Glomerular visceral epithelial cell (primary cell): ENCODE measurements at regions not wholly inside any gene's neighbourhood (a gene's known extent, or its start where the extent isn't known, plus 50 kb on each side); places are given as distances from the start of the nearest gene placed in this dataset.
"Not testable (repeated sequence)": the region's sequence is repeated elsewhere in the genome, so short reads cannot be mapped to it uniquely, and the experiment has no call there.

Experiments used
- DNase-seq: peaks from one replicate; pipeline ENCODE4 v3.0.0-alpha.2; 2016; ENCODE audit errors: extremely low spot score

DNA sequence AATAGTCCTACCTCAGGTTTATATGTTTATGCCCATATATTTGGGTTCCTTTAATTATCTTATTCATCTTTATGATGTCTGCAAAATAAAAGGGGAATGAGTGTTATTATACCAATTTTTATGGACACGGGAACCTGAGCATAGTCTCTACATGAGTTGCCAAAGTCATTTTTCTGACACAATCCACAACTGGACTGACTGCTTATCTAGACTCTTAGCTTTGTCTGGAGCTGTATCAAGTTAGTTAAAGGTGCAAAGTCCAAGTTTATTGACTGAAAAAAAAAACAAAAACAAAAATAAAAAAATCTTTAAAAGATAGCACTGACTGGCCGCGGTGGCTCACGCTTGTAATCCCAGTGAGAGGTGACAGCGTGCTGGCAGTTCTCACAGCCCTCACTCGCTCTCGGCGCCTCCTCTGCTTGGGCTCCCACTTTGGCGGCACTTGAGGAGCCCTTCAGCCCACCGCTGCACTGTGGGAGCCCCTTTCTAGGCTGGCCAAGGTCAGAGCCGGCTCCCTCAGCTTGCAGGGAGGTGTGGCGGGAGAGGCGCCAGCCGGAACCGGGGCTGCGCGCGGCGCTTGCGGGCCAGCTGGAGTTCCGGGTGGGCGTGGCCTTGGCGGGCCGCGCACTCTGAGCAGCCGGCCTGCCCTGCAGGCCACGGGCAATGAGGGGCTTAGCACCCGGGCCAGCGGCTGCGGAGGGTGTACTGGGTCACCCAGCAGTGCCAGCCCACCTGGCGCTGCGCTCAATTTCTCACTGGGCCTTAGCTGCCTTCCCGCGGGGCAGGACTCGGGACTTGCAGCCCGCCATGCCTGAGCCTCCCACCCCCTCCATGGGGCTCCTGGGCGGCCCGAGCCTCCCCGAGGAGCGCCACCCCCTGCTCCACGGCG lies 116.6 kb upstream of the MBNL1 start:
- not testable (repeated sequence) for DNase-seq

DNA sequence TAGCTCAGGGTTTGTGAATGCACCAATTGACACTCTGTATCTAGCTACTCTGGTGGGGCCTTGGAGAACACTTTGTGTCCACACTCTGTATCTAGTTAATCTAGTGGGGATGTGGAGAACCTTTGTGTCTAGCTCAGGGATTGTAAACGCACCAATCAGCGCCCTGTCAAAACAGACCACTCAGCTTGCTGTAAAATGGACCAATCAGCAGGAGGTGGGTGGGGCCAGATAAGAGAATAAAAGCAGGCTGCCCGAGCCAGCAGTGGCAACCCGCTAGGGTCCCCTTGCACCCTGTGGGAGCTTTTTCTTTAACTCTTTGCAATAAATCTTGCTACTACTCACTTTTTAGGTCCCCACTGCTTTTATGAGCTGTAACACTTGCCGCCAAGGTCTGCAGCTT lies 115.6 kb upstream of the MBNL1 start:
- DNase-seq: not testable (repeated sequence)

DNA sequence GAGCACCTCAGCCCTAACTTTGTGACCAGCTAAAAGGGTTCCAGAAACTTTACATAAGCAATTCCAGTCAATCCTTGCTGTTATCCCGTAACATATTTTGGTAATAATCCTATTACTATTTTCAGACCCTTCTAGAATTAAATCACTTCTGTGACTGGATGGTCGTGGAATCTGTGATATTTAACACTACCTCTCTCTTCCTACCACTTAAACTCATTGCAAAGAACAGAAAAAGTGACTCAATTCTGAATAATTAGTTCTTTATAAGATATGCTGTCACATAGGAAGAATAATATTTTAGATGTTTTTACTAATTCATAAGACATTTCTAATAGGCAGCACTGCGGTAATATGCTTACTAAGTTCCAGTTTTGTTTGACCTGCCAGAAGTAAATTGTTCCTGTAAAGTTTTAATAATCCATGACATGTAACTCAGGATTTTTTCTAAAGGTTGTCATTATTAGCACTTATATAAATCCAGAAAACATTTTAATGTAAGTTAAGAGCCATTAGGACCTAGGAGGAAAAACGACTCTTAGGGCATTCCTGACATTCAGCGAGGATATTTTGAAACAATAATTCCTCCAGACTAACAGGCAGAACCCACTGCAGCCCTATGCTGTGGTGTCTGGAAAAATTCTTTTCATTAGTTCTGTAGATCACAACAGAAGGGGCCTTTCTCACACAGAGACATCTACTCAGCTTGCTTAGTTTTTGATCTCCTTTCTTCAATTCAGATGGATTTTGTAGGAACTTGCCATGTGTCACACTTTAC lies 113.3 kb upstream of the MBNL1 start:
- DNase-seq: no peak

DNA sequence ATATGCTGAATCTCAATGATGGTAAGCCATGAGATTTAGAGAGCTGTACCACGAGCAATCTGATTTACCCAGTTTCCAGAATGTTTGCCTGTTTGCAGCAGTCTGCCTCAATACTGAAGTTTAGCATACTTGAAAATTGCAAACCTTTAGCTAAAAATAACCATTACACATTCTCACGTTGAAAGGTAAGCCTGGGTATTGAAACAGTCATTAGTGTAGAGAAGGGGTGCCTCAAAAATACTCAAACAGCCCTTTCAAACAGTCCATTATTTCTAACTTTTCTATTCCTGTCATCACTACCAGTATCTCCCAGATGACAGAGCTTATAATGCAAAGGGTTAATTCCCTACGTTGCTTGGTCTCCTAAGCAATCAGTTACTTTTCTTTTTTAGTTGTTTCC lies 111.8 kb upstream of the MBNL1 start:
- no peak for DNase-seq

DNA sequence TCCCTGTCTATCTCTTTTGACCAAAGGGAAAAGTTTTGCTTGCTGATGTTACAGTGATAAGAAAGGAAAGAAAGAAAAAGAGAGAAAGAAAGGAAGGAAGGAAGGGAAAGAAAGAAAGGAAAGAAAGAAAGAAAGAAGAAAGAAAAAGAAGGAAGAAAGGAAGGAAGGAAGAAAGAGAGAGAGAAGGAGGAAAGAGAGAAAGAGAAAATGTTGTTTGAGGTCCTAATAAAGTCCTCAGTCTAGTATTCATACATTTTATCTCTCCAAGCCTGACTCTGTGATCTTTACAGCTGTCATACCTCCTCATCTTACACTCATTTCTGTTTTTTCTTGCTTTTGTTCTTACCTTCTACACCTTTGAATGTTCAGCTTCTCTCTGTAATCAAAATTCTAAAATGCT lies 111.4 kb upstream of the MBNL1 start:
- DNase-seq: no peak

DNA sequence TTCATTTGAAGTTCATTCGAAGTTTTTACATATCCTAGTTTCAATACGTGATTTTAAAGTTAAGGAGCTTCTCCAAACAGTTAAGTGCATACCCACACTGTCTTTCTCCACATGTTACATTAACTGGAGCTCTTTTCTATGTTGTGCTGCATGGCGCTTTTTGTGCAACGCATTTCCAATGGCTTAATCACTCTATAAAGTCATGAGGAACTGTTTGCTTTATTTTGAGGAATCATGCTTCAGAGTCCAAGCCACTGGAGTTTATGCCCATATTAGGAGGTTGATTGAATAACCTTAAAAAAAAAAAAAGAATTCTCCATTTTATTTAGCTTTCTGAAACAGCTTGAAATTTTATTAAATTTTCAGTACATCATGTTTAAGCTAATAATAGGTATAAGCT lies 109.4 kb upstream of the MBNL1 start:
- DNase-seq: peak; percentile 25

DNA sequence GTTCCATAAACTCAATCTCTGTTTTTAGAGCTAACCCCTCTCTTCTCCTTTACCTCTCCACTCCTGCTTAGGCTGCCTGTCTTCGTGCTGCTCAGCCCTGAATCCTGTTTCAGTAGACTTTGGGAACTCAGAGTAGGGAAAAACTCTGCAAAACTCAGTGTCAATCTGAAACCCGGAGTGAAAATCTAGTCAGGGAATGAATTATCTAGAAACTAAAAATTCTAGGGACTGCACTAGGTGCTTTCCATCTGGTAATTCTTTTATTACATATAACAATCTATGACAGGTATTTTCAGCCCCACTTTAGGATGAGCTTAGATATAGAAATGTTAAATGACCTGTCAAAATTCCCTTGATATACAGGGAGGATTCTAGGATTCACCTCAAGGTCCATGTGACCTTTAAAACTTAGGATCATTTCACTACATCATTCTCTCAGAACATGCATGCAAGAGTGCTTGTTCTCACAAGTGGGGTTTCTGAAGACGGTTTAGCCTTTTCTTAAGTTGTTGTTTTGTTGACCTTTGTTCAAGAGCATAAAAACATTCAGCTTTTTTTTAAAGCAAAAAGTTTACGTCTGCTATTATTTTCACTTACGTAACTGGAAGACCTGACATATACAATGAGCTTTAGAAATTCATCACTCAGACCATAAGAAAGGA lies 108.2 kb upstream of the MBNL1 start:
- no peak for DNase-seq

DNA sequence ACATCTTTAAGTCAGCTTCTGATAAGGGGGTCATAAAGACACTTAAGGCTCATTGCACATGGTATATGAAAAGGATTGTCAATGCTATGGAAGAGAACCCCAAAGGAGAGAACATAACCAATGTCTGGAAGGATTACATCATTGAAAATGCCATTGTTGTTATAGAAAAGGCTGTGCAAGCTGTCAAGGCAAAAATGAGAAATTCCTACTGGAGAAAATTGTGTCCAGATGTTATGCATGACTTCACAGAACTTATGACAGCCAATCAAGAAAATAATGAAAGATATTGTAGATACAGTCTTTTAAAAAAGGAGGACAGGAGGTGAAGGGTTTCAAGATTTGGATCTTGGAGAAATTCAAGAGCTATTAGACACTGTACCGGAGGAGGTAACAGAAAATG lies 96.3 kb upstream of the MBNL1 start:
- no peak for DNase-seq

DNA sequence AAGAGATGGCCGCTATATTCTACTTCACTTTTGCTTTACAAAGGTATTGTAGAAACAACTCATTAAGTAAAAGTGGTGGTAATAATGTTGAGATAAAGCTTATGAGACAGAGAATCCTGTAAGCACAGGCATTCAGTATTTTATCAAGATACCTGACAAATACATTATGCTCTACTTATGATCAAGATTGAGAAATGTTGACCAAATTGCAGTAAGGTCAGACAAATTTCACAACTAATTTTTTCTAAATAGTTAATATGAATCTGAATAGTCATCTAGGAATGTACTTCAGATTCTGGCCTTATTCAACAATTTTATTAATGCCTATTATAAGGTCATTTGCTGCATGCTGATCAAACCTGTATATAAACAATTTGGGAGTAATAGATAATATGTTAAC lies 95.1 kb upstream of the MBNL1 start:
- DNase-seq: no peak

DNA sequence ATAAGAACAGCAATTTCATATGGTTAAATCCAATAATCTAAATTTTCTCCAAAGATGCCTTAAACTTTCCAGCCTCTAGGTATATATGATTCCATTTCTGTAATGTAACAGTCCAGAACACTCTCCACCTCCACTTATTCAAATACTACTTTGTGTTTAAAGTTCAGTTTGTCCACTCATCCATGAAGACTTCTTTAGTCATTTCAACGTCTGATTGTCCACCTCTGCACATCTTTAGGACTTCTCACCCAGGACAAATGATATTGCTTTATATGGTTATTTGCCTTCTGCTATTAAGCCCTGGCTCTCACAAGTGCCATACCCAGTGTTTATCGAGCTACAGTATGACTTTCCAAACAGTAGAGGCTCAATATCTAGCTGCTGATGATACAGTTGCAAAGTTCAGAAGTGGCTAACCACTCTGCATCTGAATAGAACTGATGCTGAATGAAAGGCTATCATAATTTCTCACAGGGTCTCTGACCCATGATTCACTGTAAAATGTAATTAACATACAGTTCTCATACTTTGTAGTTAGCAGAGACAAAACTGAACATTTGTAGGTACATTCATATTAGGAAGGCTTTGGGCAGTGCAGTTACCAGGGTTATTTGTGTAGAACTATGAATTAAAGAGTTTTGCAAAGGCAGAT lies 93.7 kb upstream of the MBNL1 start:
- DNase-seq: peak; percentile 4

DNA sequence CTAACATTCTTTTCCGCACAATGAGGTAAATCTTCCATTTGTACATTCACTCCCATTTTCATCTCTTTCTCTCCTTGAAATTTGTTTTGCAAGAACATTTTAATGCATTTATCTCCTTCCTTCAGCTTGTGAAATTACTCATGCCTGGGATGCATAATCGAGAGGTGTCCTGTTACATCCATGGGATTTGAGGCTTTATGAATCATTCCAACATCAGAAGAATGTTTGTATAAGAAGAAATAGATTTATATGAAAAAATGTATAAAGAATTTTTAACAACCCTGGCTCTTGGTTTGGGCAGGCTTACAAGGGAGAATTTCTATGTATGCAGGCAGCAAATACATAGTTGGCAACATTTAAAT lies 93.2 kb upstream of the MBNL1 start:
- peak; percentile 61 for DNase-seq

DNA sequence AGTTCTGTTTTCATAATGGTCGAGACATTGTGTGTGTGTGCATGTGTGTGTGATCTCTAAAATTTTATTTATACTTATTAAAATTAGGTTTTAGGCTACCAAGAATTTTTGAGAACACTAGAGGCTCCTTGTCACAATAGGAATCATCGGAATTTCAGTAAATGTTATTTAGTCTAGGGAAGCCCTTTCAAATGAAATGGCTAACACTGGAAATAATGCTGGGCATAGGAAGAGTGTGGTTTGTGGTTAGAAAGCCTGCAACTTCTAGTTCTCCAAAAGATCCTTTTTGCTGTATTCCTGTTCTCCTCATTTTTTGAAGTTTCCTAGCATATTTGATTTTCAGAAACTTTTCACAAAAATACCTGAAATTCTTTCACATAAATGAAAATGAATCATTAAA lies 92.5 kb upstream of the MBNL1 start:
- peak; percentile 30 for DNase-seq

DNA sequence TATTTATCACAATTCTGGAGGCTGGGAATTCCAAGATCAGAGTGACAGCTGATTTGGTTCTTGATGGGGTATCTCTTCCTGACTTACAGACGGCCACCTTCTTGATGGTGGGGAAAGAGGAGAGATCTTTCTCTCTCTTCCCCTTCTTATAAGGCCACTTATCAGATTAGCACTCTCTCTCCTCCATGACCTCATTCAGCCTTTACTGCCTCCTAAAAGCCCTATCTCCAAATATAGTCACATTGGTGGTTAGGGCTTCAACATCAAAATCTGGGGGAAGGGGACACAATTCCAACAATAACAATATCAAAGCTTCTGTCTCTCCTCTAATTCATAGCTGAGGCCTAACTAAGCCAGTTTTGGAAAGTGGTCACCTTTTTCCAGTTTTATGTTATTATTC lies 91.7 kb upstream of the MBNL1 start:
- no peak for DNase-seq

DNA sequence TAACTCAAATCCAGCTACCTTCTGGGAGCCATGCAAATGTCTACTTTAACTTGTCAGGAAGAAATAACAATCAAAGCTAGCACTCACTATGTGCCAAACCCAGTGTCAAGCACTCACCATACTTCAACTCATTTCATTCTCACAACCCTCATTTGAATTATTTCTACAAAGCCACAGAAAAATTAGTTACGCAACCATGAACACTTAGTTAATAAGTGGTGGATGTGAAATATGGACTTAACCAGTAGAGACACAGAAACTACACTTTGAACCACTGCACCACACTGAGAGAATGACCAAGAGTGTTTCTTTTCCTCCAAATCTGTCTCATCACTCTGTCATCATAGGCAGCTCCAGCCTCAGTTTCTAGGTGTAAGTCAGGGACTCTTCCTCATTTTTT lies 91.0 kb upstream of the MBNL1 start:
- peak; percentile 9 for DNase-seq

DNA sequence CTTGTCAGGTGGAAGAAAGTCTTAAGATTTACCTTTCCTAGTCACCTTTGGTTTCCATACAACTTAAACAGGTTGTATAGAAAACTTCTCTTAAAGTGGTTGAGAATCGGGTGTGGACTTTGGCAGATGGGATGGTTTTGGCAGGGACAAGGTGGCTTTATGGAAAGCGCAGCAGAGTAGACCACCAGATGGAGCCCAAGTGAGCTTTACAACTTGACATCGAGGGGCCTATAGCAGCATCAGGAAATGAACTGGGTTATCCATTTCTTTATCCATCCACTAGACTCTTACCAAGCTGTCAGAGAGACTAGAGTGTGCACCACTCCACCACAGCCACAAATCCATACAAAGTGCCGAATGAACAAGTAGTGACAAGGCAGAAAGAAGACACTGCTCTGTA lies 85.3 kb upstream of the MBNL1 start:
- DNase-seq: peak; percentile 24

DNA sequence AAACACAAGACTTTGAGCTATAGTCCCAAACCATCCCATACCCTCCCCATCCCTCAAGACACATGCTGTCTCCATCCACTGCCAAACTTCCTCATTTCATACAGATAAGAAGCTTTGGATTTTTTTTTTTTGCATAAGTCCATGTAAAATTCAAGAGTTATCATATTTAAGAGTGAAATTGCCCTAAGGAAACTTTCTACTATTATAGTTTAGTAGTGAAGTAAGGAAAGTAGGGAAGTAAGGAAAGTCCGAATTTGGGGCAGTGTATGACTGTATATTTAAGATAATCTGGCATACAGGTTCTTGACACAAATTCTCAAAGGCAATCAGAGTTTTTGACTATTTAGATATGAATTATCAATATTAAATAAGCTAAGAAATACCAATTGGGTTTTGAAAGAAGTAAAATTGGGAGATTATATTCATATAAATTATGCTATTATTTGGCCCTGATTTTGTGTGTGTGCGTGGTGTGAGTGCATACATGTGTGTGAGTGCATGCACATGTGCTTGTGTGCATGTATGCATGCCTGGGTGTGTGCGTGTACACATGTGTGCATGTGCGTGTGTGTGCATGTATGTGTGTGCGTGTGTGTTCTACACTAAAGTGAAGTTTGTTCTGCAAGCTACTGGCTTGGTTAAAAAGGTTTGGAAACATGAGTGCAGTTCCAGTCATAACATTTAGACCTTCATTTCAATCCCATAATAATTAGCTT lies 83.6 kb upstream of the MBNL1 start:
- DNase-seq: no peak

DNA sequence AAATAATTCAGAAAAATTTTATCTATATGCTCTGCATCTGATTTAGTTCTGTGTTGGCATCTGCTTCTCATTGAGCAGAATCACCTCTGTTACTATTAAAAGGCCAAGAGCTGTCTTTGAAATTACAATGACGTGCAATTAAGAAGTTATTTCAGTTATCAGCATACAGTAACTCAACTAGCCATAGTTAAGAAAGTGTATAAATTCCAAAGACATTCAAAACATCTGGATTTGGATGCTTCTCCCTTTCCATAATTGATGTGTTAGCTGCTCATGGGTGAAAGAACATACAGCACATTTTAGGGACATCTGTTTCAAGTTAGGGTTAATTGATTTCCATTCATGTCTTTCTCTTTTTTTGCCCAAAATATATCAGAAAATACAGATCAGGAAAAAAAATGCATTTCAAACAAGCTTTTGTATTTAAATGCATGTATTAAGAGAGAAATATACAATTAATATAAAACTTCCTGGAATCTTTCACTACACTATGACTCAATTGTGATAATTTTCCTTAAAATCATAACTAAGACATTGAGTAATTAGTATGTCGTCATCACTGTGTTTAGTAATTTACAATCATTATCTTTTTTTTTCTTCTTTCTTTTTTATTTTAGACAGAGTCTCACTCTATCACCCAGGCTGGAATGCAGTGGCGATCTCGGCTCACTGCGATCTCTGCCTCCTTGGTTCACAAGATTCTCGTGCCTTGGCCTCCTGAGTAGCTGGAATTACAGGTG lies 82.7 kb upstream of the MBNL1 start:
- no peak for DNase-seq

DNA sequence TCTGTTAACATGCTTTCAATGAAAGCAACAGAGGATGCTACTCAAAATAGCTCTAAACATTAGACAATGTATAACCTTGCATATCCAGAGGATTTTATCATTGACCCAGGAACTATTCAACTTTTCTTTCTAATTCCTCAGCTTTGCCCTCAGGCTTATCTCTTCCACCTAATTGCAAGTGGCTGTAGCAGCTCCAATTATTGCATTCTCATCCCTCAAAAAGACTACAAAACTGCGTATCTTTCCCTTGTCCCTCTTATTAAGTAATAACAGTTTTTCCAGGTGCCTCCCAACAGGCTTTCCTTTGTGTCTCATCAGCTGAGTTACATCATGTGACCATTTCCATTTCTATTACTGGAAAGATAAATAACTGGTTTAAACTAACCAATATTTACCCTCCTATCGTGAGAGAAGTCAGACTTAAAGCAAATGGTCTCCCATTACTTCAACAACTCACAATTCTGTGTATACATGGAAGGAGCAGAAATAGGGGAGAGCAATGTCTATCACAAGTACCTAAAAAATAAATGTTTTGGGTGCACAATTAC lies 78.0 kb upstream of the MBNL1 start:
- DNase-seq: no peak

DNA sequence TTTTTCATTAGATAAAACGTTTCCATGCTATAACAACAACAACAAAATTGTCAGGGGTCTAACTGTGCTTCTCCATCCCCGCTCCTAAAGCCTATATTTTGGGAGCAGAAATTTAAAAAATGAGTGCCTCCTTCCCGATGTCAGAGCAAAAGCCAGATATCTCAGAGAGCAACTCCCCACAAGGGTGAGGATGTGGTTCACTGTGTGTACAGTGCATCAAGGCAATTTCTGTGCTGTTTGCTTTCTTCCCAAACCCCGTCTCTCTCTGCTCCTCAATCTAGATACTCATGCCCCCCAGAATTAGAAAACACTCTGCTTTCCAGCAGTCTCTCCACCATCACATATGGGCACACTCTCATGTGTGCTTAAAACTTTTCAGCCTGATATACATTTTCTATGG lies 76.7 kb upstream of the MBNL1 start:
- no peak for DNase-seq

DNA sequence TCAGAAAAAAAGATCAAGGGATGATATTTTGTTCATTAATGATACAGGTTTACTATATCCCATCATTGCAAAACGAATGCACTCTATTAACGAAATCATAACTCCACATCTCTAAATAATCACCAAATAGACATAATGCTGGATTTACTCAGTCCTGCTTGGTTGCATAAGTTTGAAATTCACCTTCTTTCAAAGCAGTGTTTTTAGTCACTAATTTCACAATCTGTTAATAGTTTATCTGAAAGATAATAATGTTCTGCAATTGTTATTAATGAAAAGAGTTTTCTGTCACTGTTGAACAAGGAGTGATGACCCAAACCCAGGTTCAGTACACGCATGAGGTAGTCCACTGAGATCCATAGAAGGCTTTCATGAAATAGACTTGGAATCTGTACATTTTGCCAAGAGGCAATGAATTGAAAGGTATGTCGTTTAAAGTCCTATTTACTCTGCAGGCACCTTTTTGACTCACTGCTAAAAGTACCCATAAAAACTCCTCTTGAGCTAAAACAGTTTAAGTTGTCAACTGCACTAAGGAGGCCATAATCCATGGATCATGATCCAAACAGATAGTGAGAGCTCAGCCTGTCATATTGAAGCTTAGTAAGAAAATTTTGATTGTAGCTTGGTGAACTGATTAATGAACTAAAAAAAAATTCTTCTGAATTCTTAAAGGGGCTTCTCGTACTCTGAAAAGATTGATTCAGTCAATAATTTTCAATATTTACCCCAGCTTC lies 75.6 kb upstream of the MBNL1 start:
- DNase-seq: no peak
